SKM-1 (cell line): ENCODE measurements at regions not wholly inside any gene's neighbourhood (a gene's known extent, or its start where the extent isn't known, plus 50 kb on each side); places are given as distances from the start of the nearest gene placed in this dataset.
"Not testable (repeated sequence)": the region's sequence is repeated elsewhere in the genome, so short reads cannot be mapped to it uniquely, and the experiment has no call there.

Source experiments
- DNase-seq: peaks from one replicate; lab custom pipeline; 2025; ENCODE audit not compliant: unreplicated experiment; lab: John Stamatoyannopoulos, UW

DNA sequence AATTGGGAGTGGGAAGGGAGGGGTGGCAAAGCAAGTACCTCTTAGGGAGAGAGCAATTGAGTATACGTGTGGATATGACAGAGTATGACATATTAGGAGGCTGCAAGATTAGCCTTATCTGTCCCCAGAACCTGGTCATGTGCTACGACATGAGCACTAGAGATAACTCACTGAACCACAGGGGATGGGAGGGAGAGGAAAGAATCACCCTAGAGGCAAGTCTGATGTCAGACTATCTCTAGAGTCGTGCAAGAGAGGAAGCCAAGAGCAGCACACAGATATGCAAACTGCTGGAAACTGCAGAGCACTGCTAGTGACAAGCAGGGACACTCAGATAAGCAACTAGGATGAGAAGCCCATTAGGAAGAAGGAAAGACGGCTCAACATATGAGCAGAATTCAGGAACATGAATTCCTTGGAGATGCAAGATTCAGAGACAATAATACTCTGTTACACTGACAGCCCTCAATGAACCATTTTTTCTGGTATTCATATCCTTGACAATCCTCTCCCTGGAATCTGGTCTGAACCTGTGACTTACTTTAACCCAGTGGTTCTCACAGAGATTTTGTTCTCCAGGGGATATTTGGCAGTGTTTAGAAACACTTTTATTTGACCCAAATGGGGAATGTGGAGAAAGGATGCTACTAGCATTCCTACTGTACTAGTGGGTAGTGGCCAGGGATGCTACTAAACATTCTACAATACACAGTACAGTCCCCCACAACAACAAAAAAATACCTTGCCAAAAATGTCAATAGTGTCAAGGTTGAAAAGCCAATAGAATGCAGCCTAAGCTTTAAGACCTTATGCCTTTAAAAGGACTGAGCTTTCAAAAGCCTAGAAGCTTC lies 84.0 kb upstream of the BMP2K start:
- peak; percentile 8 for DNase-seq

DNA sequence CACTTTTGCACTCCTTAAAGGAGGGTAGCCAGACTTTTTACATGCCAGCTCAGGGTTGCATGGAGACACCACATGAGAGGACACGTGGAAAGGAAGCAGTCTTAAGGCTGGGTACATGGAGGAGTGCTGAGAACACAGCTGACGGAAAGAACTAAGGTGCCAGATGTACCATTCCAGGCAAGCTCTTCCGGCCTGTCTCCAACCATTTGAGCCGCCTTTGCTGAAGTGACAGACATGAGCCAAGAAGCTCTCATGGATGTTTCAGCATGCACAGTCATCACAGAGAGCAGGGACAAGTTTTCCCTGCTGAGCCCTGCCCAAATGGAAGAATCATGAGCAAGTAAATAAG lies 83.4 kb upstream of the BMP2K start:
- no peak for DNase-seq

DNA sequence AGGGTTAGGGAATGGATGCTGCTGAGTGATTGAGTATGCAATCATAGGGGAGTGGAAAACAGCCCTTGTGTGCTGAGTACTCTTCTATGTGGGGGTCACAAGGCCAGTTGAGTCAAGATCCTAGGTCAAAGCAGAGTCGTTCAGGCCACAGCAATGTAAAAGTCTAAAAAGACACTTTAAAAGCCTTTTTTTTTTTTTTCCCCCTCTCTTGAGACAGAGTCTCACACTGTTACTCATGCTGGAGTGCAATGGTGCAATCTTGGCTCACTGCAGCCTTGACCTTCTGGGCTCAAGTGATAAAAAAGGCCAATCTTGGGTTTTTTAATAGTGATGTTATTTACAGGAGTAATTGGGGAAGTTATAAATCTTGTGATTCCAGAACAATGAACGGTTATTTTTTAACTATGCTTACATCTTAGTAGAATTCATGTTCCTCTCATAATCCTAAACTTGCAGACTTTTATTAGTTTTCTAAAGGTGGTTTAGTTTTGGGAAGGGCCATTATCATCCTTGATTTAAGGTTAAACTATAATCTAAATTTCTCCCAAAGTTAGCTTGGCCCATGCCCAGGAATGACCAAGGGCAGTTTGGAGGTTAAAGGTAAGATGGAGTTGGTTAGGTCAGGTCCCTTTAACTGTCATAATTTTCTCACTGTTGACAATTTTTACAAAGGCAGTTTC lies 82.2 kb upstream of the BMP2K start:
- no peak for DNase-seq

DNA sequence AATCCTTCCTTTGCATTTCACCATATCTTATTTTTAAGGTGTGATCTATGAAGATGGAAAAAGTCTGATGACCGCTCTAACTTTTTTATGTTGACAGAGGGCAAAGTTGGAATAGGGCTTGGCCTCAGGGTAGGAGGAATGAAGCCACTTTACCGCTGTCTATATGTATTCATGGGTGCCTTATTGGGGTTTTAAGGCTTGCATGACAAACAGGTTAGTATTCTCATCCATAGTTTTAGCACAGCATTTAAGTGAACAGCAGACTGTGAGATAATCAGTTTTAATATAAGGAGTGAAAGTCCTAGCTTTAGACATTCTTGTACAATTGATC lies 81.7 kb upstream of the BMP2K start:
- DNase-seq: no peak

DNA sequence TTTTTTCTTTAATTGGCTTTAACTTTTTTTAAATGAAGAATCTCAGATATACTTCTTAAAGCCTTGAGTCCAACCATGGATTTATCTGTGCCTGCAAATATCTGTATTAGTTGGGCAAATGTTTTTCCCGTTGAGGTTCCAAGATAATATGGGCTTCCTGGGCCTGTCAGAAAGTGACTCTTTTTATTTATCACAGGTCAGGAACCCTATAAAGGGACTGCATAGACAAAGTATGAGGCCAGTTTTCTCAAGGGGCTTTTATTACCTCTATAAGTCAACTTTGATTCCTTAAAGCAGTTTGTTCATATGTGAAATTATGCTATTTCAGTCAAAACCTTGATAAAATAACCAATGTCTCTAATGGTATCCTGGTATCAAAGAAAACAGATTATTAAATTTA lies 80.2 kb upstream of the BMP2K start:
- DNase-seq: no peak

DNA sequence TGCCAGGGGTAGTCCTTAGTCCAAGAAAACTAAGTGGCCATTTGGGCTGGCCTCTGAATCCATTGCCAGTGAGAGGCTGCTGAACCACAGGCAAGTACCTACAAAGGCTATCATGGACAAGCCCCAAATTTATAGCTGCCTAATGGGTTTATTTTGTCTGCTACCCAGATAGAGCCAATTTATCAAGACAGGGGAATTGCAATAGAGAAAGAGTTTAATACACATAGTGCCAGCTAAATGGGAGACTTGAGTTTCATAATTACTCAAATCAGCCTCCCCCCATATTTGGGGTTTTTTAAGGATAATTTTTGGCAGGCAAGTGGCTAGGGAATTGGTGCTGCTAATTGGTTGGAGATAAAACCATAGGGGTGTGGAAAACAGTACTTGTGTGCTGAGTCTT lies 73.1 kb upstream of the BMP2K start:
- DNase-seq: no peak

DNA sequence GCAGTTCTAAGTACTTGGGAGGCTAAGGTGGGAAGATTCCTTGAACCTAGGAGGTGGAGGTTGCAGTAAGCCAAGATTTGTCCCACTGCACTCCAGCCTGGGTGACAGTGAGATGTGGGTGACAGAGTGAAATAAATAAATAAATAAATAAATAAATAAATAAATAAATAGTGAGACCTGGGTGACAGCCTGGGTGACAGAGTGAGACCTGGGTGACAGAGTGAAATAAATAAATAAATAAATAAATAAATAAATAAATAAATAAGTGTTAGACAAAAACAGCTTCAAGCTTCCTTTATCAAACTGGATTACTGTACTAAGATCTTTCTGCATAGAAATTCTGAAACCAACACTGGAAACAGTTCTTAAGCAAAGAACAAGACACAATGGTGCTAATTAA lies 71.8 kb upstream of the BMP2K start:
- no peak for DNase-seq

DNA sequence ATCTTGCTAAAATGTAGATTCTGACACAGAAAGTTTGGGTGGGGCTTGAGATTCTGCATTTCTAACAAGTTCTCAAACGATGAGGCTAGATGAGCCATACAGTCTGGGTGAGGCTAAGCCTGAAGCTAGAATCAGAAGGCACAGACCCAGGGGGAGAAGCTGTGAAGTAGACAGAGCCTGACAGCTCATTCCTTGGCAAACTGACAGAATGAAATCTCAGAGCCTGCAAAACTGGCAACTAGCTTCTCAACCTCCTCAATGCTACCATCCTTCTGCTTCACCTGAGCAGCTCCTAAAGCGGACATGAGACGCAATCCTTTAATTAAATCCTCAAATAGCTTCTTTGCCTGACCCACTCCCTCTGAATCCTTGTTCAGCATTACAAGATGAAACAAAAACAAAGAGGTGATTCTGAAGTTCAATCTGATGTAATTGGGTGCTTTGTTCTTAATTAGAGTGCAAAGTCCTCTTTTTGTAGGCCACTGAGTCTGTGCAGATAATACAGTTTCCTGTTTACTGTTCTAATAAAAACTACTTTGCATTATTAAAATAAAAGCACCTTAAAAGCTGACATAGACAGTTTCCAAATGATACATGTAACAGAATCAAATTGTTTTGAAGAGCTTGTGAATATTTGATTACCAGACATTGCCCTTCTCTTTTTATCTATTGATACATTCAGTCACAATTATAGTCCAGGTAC lies 71.0 kb upstream of the BMP2K start:
- DNase-seq: no peak

DNA sequence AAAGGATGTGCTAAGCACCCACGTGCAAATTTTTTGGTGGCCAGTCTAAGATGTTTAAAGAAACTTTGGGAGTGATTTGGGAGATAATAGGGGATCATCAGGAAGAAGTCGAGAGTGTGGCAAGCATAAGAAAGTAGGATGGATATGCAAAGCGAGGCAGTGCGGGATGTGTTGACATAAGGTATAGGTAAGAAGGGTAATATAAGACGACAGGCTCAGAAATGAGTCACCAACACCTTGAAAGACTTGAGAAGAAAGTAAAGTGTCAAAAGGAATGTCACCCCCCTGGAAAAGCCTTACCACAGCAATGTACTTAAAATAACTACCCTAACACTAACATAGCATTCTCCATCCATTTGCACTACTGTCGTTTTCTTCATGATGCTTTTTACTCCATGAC lies 69.8 kb upstream of the BMP2K start:
- DNase-seq: no peak

DNA sequence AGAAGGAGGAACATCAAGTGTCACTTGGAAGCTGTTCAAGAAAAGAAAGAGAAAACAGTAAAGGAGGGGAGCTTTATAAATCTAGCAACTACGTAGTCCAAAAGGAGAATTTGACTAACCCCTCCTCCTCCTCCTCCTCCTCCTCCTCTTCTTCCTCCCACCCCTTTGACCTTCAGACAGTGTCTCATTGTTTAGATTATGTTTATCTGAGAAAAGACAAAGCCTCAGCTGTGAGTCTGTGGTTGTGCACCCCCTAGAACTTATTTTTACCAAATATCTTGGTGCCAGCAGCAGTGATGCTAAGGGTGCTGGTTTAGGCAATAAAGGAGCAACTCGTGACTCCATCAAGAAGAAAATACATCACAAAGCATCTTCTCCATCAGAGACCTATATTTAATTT lies 68.9 kb upstream of the BMP2K start:
- DNase-seq: no peak

DNA sequence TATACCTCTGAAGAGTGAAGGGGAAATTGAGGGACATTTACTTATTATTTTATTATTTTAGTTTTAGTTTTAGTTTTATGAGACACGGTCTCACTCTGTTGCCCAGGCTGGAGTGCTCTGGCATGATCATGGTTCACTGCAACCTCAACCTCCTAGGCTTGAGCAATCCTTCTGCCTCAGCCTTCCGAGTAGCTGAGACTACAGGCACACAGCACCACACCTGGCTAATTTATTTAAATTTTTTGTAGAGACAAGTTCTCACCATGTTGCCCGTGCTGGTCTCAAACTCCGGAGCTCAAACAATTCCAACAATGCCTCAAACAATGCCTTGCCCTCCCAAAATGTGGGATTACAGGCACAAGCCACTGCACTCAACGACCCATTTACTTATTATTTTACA lies 68.4 kb upstream of the BMP2K start:
- no peak for DNase-seq

DNA sequence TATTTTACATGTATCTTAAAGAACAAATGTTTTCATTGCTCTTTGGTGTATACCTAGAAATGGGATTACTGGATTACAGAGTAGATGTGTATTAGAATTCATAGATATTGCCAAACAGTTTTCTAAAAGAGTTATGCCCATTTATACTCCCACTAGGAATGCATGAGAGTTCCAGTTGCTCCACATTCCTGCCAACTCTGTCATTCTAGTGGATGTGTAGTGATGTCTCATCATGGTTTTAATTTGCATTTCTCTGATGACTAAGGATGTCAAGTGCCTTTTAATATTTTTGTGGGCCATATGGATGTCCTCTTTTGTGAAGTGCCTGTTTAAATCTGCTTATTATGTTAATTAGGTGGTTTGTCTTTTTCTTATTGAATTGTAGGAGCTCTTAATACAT lies 65.6 kb upstream of the BMP2K start:
- no peak for DNase-seq

DNA sequence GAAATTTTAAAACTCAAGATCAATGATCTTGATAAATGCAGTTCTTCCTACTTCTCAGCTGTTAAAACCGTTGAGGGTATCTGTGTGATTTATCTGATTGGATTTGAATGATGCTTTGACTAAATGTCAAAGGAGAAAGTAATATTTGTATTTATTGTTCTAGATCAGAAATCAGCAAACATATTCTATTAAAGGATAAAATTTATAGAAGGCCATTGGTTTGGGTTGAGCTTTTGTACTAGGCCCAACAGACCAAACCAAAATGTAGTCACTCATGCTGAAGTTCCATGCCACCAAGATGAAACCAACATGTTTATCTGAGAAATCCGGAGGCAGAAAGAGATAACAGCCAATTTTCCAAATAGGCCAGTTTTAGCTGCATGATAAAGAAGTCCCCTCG lies 64.5 kb upstream of the BMP2K start:
- no peak for DNase-seq

DNA sequence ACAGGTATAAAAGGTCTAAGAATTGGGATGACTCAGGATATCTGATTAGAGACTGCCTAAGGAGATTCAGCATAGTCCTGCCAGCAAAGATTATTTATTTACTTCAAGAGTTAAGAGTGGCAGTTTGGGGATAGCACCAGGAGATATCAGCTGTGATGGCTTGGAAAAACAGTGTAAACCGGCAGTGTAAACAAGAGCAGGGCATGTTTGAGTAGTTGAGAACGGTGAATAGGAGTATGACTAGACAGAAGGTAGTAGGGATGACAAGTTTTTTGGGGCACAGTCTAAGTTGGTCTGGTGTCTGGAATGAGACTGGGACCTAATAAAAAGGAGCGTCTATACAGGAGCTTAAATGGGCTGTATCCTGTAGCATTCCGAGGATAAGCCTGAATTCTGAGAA lies 61.6 kb upstream of the BMP2K start:
- not testable (repeated sequence) for DNase-seq

DNA sequence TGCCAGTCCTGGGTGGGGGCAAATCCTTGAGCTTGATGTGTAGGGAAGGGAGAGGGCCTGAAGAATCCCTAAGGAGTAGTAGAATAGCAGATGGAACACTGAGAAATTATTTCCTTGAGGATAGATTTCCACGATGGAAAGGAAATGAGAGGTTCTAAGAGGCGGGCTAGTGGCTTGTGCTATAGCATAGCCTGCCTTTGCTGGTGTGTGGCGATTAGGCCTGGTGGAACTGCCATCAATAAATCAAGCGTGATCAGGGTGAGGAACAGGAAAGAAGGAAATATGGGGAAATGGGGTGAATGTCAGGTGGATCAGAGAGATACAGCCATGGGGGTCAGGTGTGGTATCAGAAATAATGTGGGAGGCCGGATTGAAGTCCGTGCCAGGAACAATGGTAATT lies 60.8 kb upstream of the BMP2K start:
- DNase-seq: not testable (repeated sequence)

DNA sequence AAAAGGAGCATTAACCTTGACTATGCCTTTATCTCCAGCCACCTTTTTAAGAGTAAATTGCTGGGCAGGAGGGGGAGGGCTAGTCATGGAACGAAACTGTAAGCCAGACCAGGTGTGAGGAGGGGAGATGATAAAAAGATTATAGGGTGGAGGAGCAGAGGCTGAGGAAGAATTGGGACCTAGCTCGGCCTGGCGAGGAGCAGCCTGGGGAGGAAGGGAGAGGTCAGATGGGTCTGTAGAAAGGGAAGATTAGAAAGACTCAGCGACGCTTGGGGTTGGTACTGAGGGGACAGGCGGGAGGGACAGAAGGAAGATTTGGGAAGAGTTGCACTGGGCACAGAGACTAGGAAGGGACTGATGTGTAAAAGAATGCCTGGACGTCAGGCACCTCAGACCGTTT lies 58.4 kb upstream of the BMP2K start:
- DNase-seq: not testable (repeated sequence)

DNA sequence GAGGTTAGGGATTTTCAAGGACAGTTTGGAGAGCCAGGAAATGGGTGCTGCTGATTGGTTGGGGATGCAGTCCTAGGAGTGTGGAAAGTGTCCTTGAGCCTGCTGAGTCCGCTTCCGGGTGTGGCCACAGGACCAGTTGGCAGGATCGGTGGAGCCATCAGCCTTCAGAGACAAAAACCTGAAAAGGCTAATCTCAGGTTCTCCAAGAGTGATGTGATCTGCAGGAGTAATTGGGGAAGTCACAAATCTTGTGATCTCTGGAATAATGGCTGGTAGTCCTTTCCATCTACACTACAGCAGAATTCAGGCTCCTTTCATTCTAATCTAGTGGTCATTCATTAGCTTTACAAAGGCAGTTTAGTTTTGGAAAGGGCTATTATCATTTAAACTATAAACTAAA lies 55.9 kb upstream of the BMP2K start:
- no peak for DNase-seq

DNA sequence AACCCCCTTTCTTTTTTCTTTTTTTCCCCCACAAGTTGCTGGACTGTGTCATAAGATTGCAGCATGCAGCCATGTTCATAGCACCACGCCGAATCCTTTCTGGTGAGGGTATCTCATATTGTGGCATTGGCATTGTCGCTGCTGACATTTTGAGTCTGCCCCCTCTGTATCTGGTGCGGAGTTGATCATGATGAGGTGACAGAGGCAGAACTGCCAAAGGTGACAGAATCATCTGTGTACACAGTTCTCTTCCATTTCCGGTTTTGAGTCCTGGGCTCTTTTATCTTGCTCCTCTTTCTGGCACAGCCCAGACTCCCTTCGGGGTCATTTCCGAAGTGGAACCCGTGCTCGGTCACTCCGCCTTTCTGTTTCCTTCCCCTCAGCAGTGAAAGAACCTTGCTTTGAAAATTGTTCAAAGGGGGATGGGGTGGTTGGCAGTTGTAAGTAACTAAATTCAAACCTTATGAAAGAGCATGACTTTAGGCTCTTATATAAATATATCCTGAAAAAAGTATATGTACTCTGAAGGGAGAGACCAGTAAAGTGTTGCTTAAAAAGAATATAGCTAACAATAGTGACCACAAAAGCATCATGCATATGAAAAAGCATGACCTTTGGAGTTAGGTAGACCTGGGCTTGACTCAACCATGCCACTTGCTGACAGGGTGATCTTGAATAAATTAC lies 55.0 kb upstream of the BMP2K start:
- DNase-seq: no peak

DNA sequence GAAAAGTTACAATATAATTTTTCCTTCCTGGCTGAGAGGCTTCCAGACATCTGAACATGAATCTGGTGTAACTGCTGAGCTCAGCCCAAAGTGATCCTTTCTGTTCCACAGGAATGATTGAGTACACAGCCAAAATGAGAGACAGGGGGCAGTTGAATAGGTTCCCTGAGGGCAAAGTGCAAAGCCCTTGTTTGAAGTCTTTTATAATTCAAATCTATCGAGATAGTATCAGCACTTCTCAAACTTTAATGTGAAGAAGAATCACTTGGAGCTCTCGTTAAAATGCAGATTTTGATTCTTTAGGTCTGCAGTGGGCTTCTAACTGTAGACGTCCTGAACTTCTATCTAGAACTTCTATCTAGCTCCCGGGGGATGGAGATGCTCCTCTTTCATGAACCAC lies 54.4 kb upstream of the BMP2K start:
- DNase-seq: no peak

DNA sequence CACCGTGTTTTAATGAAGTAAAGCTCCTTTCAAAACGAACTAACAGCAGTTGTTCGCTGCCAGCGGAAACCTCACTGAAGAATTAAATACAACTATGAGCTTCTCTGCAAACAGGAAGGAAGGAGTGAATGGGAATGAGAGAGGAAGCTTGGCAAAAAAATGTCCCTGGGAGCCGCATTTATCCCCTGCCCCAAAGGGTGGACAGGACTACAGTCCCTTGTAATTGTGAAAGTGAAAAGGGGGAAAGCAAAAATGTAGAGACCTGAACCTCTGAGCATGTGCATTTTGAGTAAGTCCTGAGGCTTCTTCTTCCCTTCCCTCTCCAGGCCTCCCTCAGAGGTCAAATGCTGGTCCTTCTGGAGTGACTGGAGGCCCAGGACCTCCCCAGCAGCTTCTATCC lies 53.8 kb upstream of the BMP2K start:
- no peak for DNase-seq

DNA sequence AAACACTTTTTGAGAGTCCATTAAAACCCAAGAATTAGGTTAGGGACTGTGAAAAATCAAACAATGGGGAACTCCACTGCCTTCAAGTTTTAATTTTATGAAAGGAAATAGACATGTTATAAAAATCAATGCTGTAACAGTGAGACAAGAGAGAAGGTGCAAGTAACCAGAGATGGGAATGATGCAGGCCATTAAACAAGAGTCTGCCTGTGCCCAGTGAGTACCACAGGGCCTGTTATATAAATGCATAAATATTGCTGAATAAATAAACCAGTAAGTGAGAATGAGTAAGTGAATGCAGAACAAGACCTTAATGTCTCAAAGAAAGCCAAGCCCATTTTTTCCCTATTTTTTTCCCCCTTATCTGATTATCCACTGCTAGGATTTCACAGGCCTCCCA lies 53.3 kb upstream of the BMP2K start:
- no peak for DNase-seq
